Sigmoid colon (tissue), 6 donors: ENCODE measurements at regions not wholly inside any gene's neighbourhood (a gene's known extent, or its start where the extent isn't known, plus 50 kb on each side); places are given as distances from the start of the nearest gene placed in this dataset.

ENCODE experiments used
- DNase-seq: peaks from one replicate; pipeline ENCODE4 v3.0.0-alpha.2; 2019
- H3K27ac ChIP-seq, 4 donors: fragments of 200-600 bp; sonication (generic); one replicate each; pipeline ENCODE4 v1.5.1; 2016 to 2019; ENCODE audit warnings: mild to moderate bottlenecking in 1 of 4
- H3K27me3 ChIP-seq, 3 donors: fragments of 200-600 bp; sonication (generic); one replicate each; pipeline ENCODE4 v1.5.1; 2019; ENCODE audit warnings: mild to moderate bottlenecking in 1 of 3
- H3K36me3 ChIP-seq, 4 donors: fragments of 200-600 bp; sonication (generic); one replicate each; pipeline ENCODE4 v1.5.1; 2016 to 2019
- H3K4me1 ChIP-seq, 4 donors: fragments of 200-600 bp; sonication (generic); one replicate each; pipeline ENCODE4 v1.5.1; 2017 to 2019
- H3K4me3 ChIP-seq, 4 donors: fragments of 200-600 bp; sonication (generic); one replicate each; pipeline ENCODE4 v1.5.1; 2017 to 2019; ENCODE audit warnings: mild to moderate bottlenecking in 2 of 4, moderate library complexity in 1 of 4
- H3K9me3 ChIP-seq, 4 donors: fragments of 200-600 bp in 3 of 4; sonication (generic) in 3 of 4; one replicate each; pipeline versions ENCODE4 v1.5.1 to v1.6.1; 2013 to 2019
- CTCF ChIP-seq, 4 experiments: fragments of 450-650 bp in 3 of 4; fragments of 200-600 bp in 1 of 4; IDR thresholded peaks; one replicate each; pipeline ENCODE4 v1.5.1; 2016 to 2019; ENCODE audit warnings: antibody characterized with exemption in 4 of 4, mild to moderate bottlenecking in 3 of 4, moderate library complexity in 2 of 4
- EP300 ChIP-seq, 4 donors: sonication (generic); formaldehyde crosslinking; IDR thresholded peaks; one replicate each; pipeline ENCODE4 v1.6.1; 2017; ENCODE audit warnings: antibody characterized with exemption in 4 of 4
- POLR2A ChIP-seq, 2 donors: fragments of 450-650 bp; IDR thresholded peaks; one replicate each; pipeline ENCODE4 v1.6.1; 2016; ENCODE audit warnings: antibody characterized with exemption in 2 of 2, mild to moderate bottlenecking in 2 of 2, moderate library complexity in 2 of 2
- POLR2AphosphoS5 ChIP-seq, 4 donors: sonication (generic); formaldehyde crosslinking; IDR thresholded peaks; one replicate each; pipeline ENCODE4 v1.6.1; 2017; ENCODE audit warnings: antibody characterized with exemption in 4 of 4
- WGBS, 2 donors: extraction: QIAGEN DNeasy Blood & Tissue Kit; methylation state at CpG; one replicate each; pipeline ENCODE4 v1.1.7; 2013; 5-methylcytosine and 5-hydroxymethylcytosine counted together
- intact Hi-C: fragments of 100-400 bp; cut with DNase I; formaldehyde crosslinking; loops from one replicate; pipeline ENCODE4 v1.15.1; 2023
- donor health status: healthy with polysubstance abuse.
- donor health status: healthy.

GRCh38 chr10:121129266-121129665, 278.1 kb downstream of the WDR11 start:
- no peak for DNase-seq
- WGBS, 2 donors = 76 to 82% methylated on average over 5 of the region's 5 CpGs
- Histone ChIP-seq H3K27me3 (no peaks in the 10 kb centered on the region), H3K9me3 (no peaks in the 10 kb centered on the region), H3K27ac (no peak overlapping the region), H3K36me3 (no peaks in the 10 kb centered on the region), H3K4me1 (peaks cover 0 to 22% (median 19%) of the 10 kb centered on the region in 4 donors), H3K4me3 (no peak overlapping the region)
- intact Hi-C loops = no loop called here
- TF ChIP-seq EP300 (IDR thresholded peaks at IDR 0.05) = no peak
- TF ChIP-seq CTCF (IDR thresholded peaks at IDR 0.05) = no peak
- no peak for TF ChIP-seq POLR2A (IDR thresholded peaks at IDR 0.05)
- no peak for TF ChIP-seq POLR2AphosphoS5 (IDR thresholded peaks at IDR 0.05)

GRCh38 chr10:121130382-121130781, 279.2 kb downstream of the WDR11 start:
- no peak for TF ChIP-seq POLR2AphosphoS5 (IDR thresholded peaks at IDR 0.05)
- intact Hi-C loops = no loop called here
- no peak overlapping the region for H3K27ac ChIP-seq
- H3K4me1 ChIP-seq = peaks cover 0 to 22% (median 19%) of the 10 kb centered on the region in 4 donors
- H3K36me3 ChIP-seq = no peaks in the 10 kb centered on the region
- 94 to 95% methylated on average over 5 of the region's 5 CpGs for WGBS, 2 donors
- H3K27me3 ChIP-seq = no peaks in the 10 kb centered on the region
- no peak overlapping the region for H3K4me3 ChIP-seq
- DNase-seq = no peak
- H3K9me3 ChIP-seq = no peaks in the 10 kb centered on the region

GRCh38 chr10:121131014-121131413, 279.9 kb downstream of the WDR11 start:
- H3K4me3 ChIP-seq = no peak overlapping the region
- no peak for TF ChIP-seq CTCF (IDR thresholded peaks at IDR 0.05)
- no peaks in the 10 kb centered on the region for H3K9me3 ChIP-seq
- H3K36me3 ChIP-seq = no peaks in the 10 kb centered on the region
- no peak overlapping the region for H3K27ac ChIP-seq
- intact Hi-C loops = no loop called here
- DNase-seq = no peak
- peaks cover 3 to 23% (median 20%) of the 10 kb centered on the region in 4 donors for H3K4me1 ChIP-seq
- 86 to 90% methylated on average over 5 of the region's 5 CpGs for WGBS, 2 donors
- H3K27me3 ChIP-seq = no peaks in the 10 kb centered on the region

- H3K4me1 ChIP-seq = peaks cover 3 to 29% (median 22%) of the 10 kb centered on the region in 4 donors
- intact Hi-C loops = no loop called here
- H3K27ac ChIP-seq = no peak overlapping the region
- DNase-seq = no peak
- TF ChIP-seq POLR2AphosphoS5 (IDR thresholded peaks at IDR 0.05) (no peak), EP300 (IDR thresholded peaks at IDR 0.05) (no peak), POLR2A (IDR thresholded peaks at IDR 0.05) (no peak), CTCF (IDR thresholded peaks at IDR 0.05) (no peak)
- no peaks in the 10 kb centered on the region for H3K36me3 ChIP-seq
- no peaks in the 10 kb centered on the region for H3K9me3 ChIP-seq
- WGBS, 2 donors = 80 to 85% methylated on average over 9 of the region's 9 CpGs
- no peaks in the 10 kb centered on the region for H3K27me3 ChIP-seq
- H3K4me3 ChIP-seq = no peak overlapping the region
Measured at GRCh38 chr10:121131426-121132265, 280.5 kb downstream of the WDR11 start.

- H3K27ac ChIP-seq = no peak overlapping the region
- intact Hi-C loops = no loop called here
- no peak overlapping the region for H3K4me3 ChIP-seq
- peaks cover 3 to 32% (median 22%) of the 10 kb centered on the region in 4 donors for H3K4me1 ChIP-seq
- H3K9me3 ChIP-seq = no peaks in the 10 kb centered on the region
- no peaks in the 10 kb centered on the region for H3K27me3 ChIP-seq
- H3K36me3 ChIP-seq = no peaks in the 10 kb centered on the region
- TF ChIP-seq POLR2A (IDR thresholded peaks at IDR 0.05) (no peak), EP300 (IDR thresholded peaks at IDR 0.05) (no peak), POLR2AphosphoS5 (IDR thresholded peaks at IDR 0.05) (no peak), CTCF (IDR thresholded peaks at IDR 0.05) (no peak)
- 90 to 94% methylated on average over 1 of the region's 1 CpG for WGBS, 2 donors
- DNase-seq = no peak
Measured at GRCh38 chr10:121132273-121132672, 281.1 kb downstream of the WDR11 start.
